ENCODE measurements at regions not wholly inside any gene's neighbourhood (a gene's known extent, or its start where the extent isn't known, plus 50 kb on each side); places are given as distances from the start of the nearest gene placed in this dataset.

DNA sequence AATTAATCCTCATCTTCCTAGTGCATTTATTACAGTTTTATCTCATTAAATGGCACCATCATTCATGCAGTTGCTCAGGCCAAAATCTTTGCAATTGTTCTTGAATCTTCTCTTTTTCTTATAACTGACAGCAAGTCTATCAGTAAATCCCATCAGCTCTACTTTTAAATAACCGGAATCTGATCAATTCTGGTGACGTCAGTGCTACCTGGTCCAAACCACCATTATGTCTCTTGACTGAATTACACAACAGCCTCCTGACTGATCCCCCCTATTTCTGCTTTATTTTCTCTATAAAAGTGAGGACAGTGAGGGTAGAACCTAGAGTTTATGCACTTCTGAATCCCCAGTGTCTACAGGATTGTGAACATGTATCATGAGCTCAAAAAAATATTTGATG is 787.4 kb downstream of the AACS start:
- TF ChIP-seq, protein P1, sequence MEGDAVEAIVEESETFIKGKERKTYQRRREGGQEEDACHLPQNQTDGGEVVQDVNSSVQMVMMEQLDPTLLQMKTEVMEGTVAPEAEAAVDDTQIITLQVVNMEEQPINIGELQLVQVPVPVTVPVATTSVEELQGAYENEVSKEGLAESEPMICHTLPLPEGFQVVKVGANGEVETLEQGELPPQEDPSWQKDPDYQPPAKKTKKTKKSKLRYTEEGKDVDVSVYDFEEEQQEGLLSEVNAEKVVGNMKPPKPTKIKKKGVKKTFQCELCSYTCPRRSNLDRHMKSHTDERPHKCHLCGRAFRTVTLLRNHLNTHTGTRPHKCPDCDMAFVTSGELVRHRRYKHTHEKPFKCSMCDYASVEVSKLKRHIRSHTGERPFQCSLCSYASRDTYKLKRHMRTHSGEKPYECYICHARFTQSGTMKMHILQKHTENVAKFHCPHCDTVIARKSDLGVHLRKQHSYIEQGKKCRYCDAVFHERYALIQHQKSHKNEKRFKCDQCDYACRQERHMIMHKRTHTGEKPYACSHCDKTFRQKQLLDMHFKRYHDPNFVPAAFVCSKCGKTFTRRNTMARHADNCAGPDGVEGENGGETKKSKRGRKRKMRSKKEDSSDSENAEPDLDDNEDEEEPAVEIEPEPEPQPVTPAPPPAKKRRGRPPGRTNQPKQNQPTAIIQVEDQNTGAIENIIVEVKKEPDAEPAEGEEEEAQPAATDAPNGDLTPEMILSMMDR (IDR thresholded peaks at IDR 0.05): no peak
- TF ChIP-seq POLR2A (IDR thresholded peaks at IDR 0.05): no peak

All from heart left ventricle (tissue), 13 donors.